Activated B cell treated with CpG ODN at 0.5 μM for 24 hours (primary cell): ENCODE measurements at regions not wholly inside any gene's neighbourhood (a gene's known extent, or its start where the extent isn't known, plus 50 kb on each side); places are given as distances from the start of the nearest gene placed in this dataset.

ENCODE experiments used
- ATAC-seq: fragments of 200-7000 bp; cut with Tn5 transposase; one replicate; pipeline ENCODE4 v1.10.0; 2021; ENCODE audit warnings: low read depth, mild to moderate bottlenecking, moderate library complexity
- CTCF ChIA-PET: fragments of 350-600 bp; sonication (Branson Sonifier 250); formaldehyde crosslinking; loops from one replicate; lab custom pipeline; 2021; ENCODE audit warnings: antibody characterized with exemption; lab: Charles Lee
- POLR2A ChIA-PET: fragments of 350-600 bp; sonication (Branson Sonifier 250); formaldehyde crosslinking; loops from one replicate; lab custom pipeline; 2021; ENCODE audit warnings: antibody characterized with exemption; lab: Charles Lee
- DNase-seq: peaks from one replicate; pipeline ENCODE4 v3.0.0; 2022
- H3K27ac Mint-ChIP-seq: one replicate; pipeline ENCODE4 v1.8.0; 2020; ENCODE audit warnings: mixed read lengths
- H3K27me3 Mint-ChIP-seq: one replicate; pipeline ENCODE4 v1.8.0; 2021; ENCODE audit warnings: mixed read lengths
- H3K36me3 Mint-ChIP-seq: one replicate; pipeline ENCODE4 v1.8.0; 2021; ENCODE audit warnings: low read depth, mixed read lengths
- H3K4me1 Mint-ChIP-seq: one replicate; pipeline ENCODE4 v1.8.0; 2021; ENCODE audit warnings: mixed read lengths
- H3K4me3 Mint-ChIP-seq: one replicate; pipeline ENCODE4 v1.8.0; 2020; ENCODE audit warnings: mild to moderate bottlenecking, mixed read lengths
- H3K9me3 Mint-ChIP-seq: one replicate; pipeline ENCODE4 v1.8.0; 2020; ENCODE audit warnings: mixed read lengths
- CTCF ChIP-seq: fragments of 200-600 bp; IDR thresholded peaks from one replicate; pipeline ENCODE4 v1.8.0; 2022; ENCODE audit warnings: antibody characterized with exemption, mild to moderate bottlenecking
- intact Hi-C: fragments of 100-400 bp; cut with micrococcal nuclease; formaldehyde crosslinking; loops from one replicate; pipeline ENCODE4 v1.15.1; 2024

- peaks cover 20% of the 10 kb centered on the region for H3K27me3 Mint-ChIP-seq
- CTCF ChIA-PET: no interaction called here
- H3K27ac Mint-ChIP-seq: no peak overlapping the region
- POLR2A ChIA-PET: no interaction called here
- H3K4me1 Mint-ChIP-seq: peaks cover 6% of the 10 kb centered on the region
- DNase-seq: no peak
- H3K4me3 Mint-ChIP-seq: no peak overlapping the region
- no peaks in the 10 kb centered on the region for H3K36me3 Mint-ChIP-seq
- no peak for TF ChIP-seq CTCF
- no peaks in the 10 kb centered on the region for H3K9me3 Mint-ChIP-seq
- intact Hi-C loops: no loop called here
- no peak for ATAC-seq
Measured at GRCh38 chr15:39432026-39432425, 148.9 kb upstream of the THBS1 start.

- Mint-ChIP-seq H3K27me3 (peaks cover 19% of the 10 kb centered on the region), H3K4me1 (no peaks in the 10 kb centered on the region), H3K4me3 (no peak overlapping the region), H3K9me3 (no peaks in the 10 kb centered on the region), H3K27ac (no peak overlapping the region), H3K36me3 (no peaks in the 10 kb centered on the region)
- ChIA-PET POLR2A (no interaction called here), CTCF (no interaction called here)
- no peak for ATAC-seq
- DNase-seq: no peak
- no peak for TF ChIP-seq CTCF
- intact Hi-C loops: no loop called here
Measured at GRCh38 chr15:39432912-39433348, 147.9 kb upstream of the THBS1 start.

GRCh38 chr15:39433376-39433775 lies 147.5 kb upstream of the THBS1 start:
- H3K4me3 Mint-ChIP-seq: no peak overlapping the region
- CTCF ChIA-PET: no interaction called here
- peaks cover 17% of the 10 kb centered on the region for H3K27me3 Mint-ChIP-seq
- H3K36me3 Mint-ChIP-seq: no peaks in the 10 kb centered on the region
- DNase-seq (no peak), ATAC-seq (no peak)
- H3K9me3 Mint-ChIP-seq: no peaks in the 10 kb centered on the region
- H3K4me1 Mint-ChIP-seq: no peaks in the 10 kb centered on the region
- POLR2A ChIA-PET: no interaction called here
- no peak overlapping the region for H3K27ac Mint-ChIP-seq
- intact Hi-C loops: no loop called here
- TF ChIP-seq CTCF: no peak

- no peak for DNase-seq
- Mint-ChIP-seq H3K27me3 (peaks cover 9% of the 10 kb centered on the region), H3K4me3 (no peak overlapping the region), H3K4me1 (no peaks in the 10 kb centered on the region), H3K36me3 (no peaks in the 10 kb centered on the region), H3K27ac (no peak overlapping the region), H3K9me3 (no peaks in the 10 kb centered on the region)
- POLR2A ChIA-PET: no interaction called here
- TF ChIP-seq CTCF: no peak
- ATAC-seq: no peak
- CTCF ChIA-PET: no interaction called here
- intact Hi-C loops: no loop called here
Measured at GRCh38 chr15:39434163-39434562, 146.7 kb upstream of the THBS1 start.

- ChIA-PET CTCF (no interaction called here), POLR2A (no interaction called here)
- H3K4me1 Mint-ChIP-seq: no peaks in the 10 kb centered on the region
- no peaks in the 10 kb centered on the region for H3K36me3 Mint-ChIP-seq
- H3K4me3 Mint-ChIP-seq: no peak overlapping the region
- TF ChIP-seq CTCF: no peak
- intact Hi-C loops: no loop called here
- ATAC-seq: no peak
- H3K9me3 Mint-ChIP-seq: no peaks in the 10 kb centered on the region
- no peak overlapping the region for H3K27ac Mint-ChIP-seq
- DNase-seq: no peak
- peaks cover 9% of the 10 kb centered on the region for H3K27me3 Mint-ChIP-seq
Measured at GRCh38 chr15:39434751-39435238, 146.1 kb upstream of the THBS1 start.
